Thoracic aorta (tissue), 2 donors: ENCODE measurements at regions not wholly inside any gene's neighbourhood (a gene's known extent, or its start where the extent isn't known, plus 50 kb on each side); places are given as distances from the start of the nearest gene placed in this dataset.

Experiments
- ATAC-seq: fragments of 150-250 bp; one replicate; pipeline ENCODE4 v1.8.0; 2017; ENCODE audit warnings: low read depth; ENCODE audit not compliant: insufficient number of reproducible peaks, low FRiP score
- DNase-seq: peaks from one replicate; pipeline ENCODE4 v3.0.0-alpha.2; 2020; ENCODE audit warnings: low spot score
- H3K27ac ChIP-seq, 2 donors: fragments of 200-600 bp; sonication (generic); 1 replicate in 1 of 2; 2 replicates in 1 of 2; pipeline ENCODE4 v1.5.1; 2016; ENCODE audit warnings: mild to moderate bottlenecking in 2 of 2, moderate library complexity in 2 of 2
- H3K27me3 ChIP-seq: fragments of 200-600 bp; sonication (generic); replicated peaks from 2 replicates; pipeline ENCODE4 v1.6.0; 2016; ENCODE audit warnings: mild to moderate bottlenecking; ENCODE audit not compliant: insufficient read depth
- H3K36me3 ChIP-seq: fragments of 200-600 bp; sonication (generic); one replicate; pipeline ENCODE4 v1.5.1; 2016
- H3K4me1 ChIP-seq, 2 donors: fragments of 200-600 bp; sonication (generic); 1 replicate in 1 of 2; 2 replicates in 1 of 2; pipeline versions ENCODE4 v1.5.1 to v1.6.0; 2016; ENCODE audit warnings: low read depth in 2 of 2, mild to moderate bottlenecking in 1 of 2; ENCODE audit not compliant: control insufficient read depth in 1 of 2
- H3K4me3 ChIP-seq: fragments of 200-600 bp; sonication (generic); 2 replicates; pipeline ENCODE4 v1.5.1; 2016; ENCODE audit warnings: mild to moderate bottlenecking
- H3K9me3 ChIP-seq: fragments of 200-600 bp; sonication (generic); 2 replicates; pipeline ENCODE4 v1.5.1; 2016
- CTCF ChIP-seq: fragments of 200-600 bp; sonication (generic); IDR thresholded peaks from one replicate; pipeline ENCODE4 v1.5.1; 2019; ENCODE audit warnings: antibody characterized with exemption

GRCh38 chr22:27298742-27299141, 502.8 kb downstream of the MN1 start:
- H3K4me1 ChIP-seq: no peaks in the 10 kb centered on the region
- no peaks in the 10 kb centered on the region for H3K36me3 ChIP-seq
- no peak for ATAC-seq
- H3K27ac ChIP-seq: no peak overlapping the region
- no peaks in the 10 kb centered on the region for H3K27me3 ChIP-seq
- TF ChIP-seq CTCF: no peak
- H3K4me3 ChIP-seq: no peak overlapping the region
- H3K9me3 ChIP-seq: no peaks in the 10 kb centered on the region
- DNase-seq: no peak

GRCh38 chr22:27299181-27300085, 502.1 kb downstream of the MN1 start:
- Histone ChIP-seq H3K27me3 (no peaks in the 10 kb centered on the region), H3K4me3 (no peak overlapping the region), H3K27ac (no peak overlapping the region), H3K9me3 (no peaks in the 10 kb centered on the region), H3K36me3 (no peaks in the 10 kb centered on the region), H3K4me1 (no peaks in the 10 kb centered on the region)
- no peak for DNase-seq
- TF ChIP-seq CTCF: no peak
- no peak for ATAC-seq

- DNase-seq (no peak), ATAC-seq (no peak)
- no peaks in the 10 kb centered on the region for H3K9me3 ChIP-seq
- no peaks in the 10 kb centered on the region for H3K4me1 ChIP-seq
- no peaks in the 10 kb centered on the region for H3K27me3 ChIP-seq
- TF ChIP-seq CTCF: no peak
- H3K36me3 ChIP-seq: no peaks in the 10 kb centered on the region
- H3K27ac ChIP-seq: no peak overlapping the region
- H3K4me3 ChIP-seq: no peak overlapping the region
Measured at GRCh38 chr22:27300536-27301285, 500.8 kb downstream of the MN1 start.

- H3K4me3 ChIP-seq: no peak overlapping the region
- DNase-seq (no peak), ATAC-seq (no peak)
- no peaks in the 10 kb centered on the region for H3K27me3 ChIP-seq
- H3K4me1 ChIP-seq: no peaks in the 10 kb centered on the region
- no peak overlapping the region for H3K27ac ChIP-seq
- no peaks in the 10 kb centered on the region for H3K9me3 ChIP-seq
- H3K36me3 ChIP-seq: no peaks in the 10 kb centered on the region
- TF ChIP-seq CTCF: no peak
Measured at GRCh38 chr22:27302501-27302900, 499.1 kb downstream of the MN1 start.

- H3K9me3 ChIP-seq: no peaks in the 10 kb centered on the region
- no peaks in the 10 kb centered on the region for H3K36me3 ChIP-seq
- no peaks in the 10 kb centered on the region for H3K4me1 ChIP-seq
- H3K27me3 ChIP-seq: no peaks in the 10 kb centered on the region
- H3K27ac ChIP-seq: no peak overlapping the region
- no peak overlapping the region for H3K4me3 ChIP-seq
- TF ChIP-seq CTCF: no peak
- ATAC-seq (no peak), DNase-seq (no peak)
Measured at GRCh38 chr22:27303718-27304117, 497.8 kb downstream of the MN1 start.
